ENCODE measurements at regions not wholly inside any gene's neighbourhood (a gene's known extent, or its start where the extent isn't known, plus 50 kb on each side); places are given as distances from the start of the nearest gene placed in this dataset.

GRCh38 chr13:106232681-106233080, 302.8 kb downstream of the EFNB2 start:
- no peak for DNase-seq

GRCh38 chr13:106230450-106230849, 305.0 kb downstream of the EFNB2 start:
- DNase-seq, result no peak

- DNase-seq, result no peak
Observed at GRCh38 chr13:106225126-106225525, 310.3 kb downstream of the EFNB2 start.

GRCh38 chr13:106220211-106220610, 315.3 kb downstream of the EFNB2 start:
- DNase-seq, result no peak

GRCh38 chr13:106213028-106213757, 322.3 kb downstream of the EFNB2 start:
- no peak for DNase-seq

GRCh38 chr13:106212386-106213010, 323.0 kb downstream of the EFNB2 start:
- no peak for DNase-seq

GRCh38 chr13:106210324-106210723, 325.1 kb downstream of the EFNB2 start:
- DNase-seq, result no peak

GRCh38 chr13:106205871-106206270, 329.6 kb downstream of the EFNB2 start:
- DNase-seq, result no peak

GRCh38 chr13:106197496-106197895, 338.0 kb downstream of the EFNB2 start:
- DNase-seq, result no peak

- no peak for DNase-seq
Observed at GRCh38 chr13:106187501-106188095, 347.9 kb downstream of the EFNB2 start.

GRCh38 chr13:106187101-106187500, 348.4 kb downstream of the EFNB2 start:
- DNase-seq, result no peak

- no peak for DNase-seq
Observed at GRCh38 chr13:106186366-106187030, 349.0 kb downstream of the EFNB2 start.

- DNase-seq, result no peak
Observed at GRCh38 chr13:106184790-106185189, 350.7 kb downstream of the EFNB2 start.

- DNase-seq, result no peak
Observed at GRCh38 chr13:106183410-106184065, 351.9 kb downstream of the EFNB2 start.

GRCh38 chr13:106182404-106182803, 353.1 kb downstream of the EFNB2 start:
- DNase-seq, result no peak

GRCh38 chr13:106178816-106179215, 356.6 kb downstream of the EFNB2 start:
- no peak for DNase-seq

GRCh38 chr13:106177146-106177545, 358.3 kb downstream of the EFNB2 start:
- DNase-seq, result no peak

GRCh38 chr13:106176117-106176516, 359.3 kb downstream of the EFNB2 start:
- no peak for DNase-seq

- DNase-seq, result no peak
Observed at GRCh38 chr13:106173891-106174610, 361.4 kb downstream of the EFNB2 start.

- DNase-seq, result no peak
Observed at GRCh38 chr13:106173346-106173745, 362.1 kb downstream of the EFNB2 start.

- DNase-seq, result no peak
Observed at GRCh38 chr13:106172176-106172905, 363.1 kb downstream of the EFNB2 start.

- DNase-seq, result no peak
Observed at GRCh38 chr13:106163426-106163825, 372.0 kb downstream of the EFNB2 start.

Data from activated naive CD4-positive, alpha-beta T cell treated with anti-CD3 and anti-CD28 coated beads, Interleukin-2, amount 50 U/mL, for 16 hours (primary cell).